ENCODE measurements at regions not wholly inside any gene's neighbourhood (a gene's known extent, or its start where the extent isn't known, plus 50 kb on each side); places are given as distances from the start of the nearest gene placed in this dataset.
"Not testable (repeated sequence)": the region's sequence is repeated elsewhere in the genome, so short reads cannot be mapped to it uniquely, and the experiment has no call there.

DNA sequence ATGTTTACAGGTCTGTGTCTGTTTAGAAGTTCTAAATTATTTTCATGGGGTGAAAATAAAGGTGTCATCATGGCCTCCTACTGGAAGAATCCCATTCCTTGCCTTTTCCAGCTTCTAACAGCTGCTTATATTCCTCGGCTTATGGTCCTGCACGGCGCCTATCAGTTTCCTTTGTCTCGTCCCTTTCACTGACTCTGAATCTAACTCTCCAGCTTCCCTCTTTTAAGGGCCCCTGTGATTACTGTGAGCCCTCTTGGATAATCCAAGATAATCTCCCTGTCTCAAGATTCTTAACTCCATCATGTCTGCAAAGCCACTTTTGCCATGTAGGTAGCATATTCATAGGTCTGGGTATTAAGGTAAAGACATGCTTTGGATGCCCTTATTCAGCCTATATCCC lies 441.0 kb upstream of the ERCC4 start:
- no peak for DNase-seq

DNA sequence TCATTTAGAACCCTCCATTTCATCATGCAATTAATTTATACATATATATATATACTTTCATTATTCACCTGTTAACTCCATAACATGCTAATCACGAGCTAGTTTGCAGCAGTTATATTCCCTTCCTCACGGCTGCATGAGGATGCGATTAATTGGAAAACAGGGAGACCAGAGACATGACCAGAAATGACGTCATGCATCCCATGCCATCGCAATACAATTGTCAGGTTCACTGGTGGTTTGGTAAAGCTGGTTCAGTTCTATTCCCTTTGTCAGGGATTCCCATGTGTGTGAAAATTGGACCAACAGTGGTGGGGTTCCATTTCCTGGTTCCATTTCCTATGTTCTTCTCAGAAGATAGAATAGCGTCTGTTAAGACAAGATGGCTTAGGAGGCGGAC lies 440.4 kb upstream of the ERCC4 start:
- no peak for DNase-seq

DNA sequence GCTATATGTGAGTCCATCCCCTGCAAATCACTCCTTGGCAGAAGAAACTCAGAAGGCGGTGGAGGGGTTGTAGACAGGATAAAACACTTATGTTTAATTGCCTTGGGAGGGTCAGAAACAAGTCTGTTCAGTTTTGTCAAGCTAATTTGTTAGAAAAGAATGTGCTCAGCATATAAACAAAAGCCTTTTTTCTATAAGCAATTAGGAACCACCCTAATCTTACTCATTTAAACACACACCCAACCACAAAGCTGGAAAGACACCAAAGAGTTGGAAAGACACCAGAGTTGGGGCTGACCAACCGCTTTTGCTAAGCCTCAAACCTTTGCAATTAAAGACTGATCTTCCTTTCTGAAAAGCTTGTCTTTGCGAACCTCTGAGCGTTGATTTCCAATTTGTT lies 439.2 kb upstream of the ERCC4 start:
- no peak for DNase-seq

DNA sequence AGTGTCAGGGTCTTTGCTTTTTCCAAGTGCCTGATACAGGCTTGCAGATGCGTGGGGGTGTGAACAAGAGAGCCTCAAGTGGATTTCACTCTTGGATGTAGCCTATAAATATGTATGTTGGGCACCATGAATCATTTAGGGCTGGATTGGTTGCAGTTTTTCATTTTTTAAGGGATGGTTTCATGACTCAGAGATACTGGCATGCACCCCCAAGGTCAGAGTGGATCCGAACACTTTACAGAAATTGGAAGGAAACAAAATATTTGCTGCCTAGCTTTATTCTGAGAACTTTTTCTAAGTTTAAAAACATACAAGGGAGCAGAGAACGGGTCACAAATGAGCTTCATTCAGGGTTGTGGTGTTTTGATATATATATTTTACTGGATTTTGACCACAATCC lies 436.8 kb upstream of the ERCC4 start:
- no peak for DNase-seq

GRCh38 chr16:13489416-13489815 lies 430.5 kb upstream of the ERCC4 start:
- DNase-seq: not testable (repeated sequence)

DNA sequence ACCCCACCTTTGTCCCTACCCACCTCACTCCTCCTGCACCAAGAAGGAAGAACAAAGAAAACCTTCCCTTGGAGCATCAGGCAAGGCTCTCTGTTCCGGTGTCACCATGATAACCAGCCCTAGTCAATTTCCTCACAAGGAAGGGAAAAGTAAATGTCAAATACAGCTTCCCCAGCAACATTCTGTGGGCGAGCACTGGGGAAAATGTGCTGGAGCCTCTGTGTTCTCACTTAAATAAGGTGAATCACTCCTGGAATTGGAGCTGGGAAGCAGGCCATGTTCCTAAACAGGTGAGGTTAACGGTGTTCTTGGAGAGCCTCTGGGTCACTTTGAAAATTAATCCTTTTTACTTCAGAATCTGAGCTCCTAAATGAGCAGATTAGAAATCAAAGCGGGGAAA lies 427.9 kb upstream of the ERCC4 start:
- DNase-seq: no peak

DNA sequence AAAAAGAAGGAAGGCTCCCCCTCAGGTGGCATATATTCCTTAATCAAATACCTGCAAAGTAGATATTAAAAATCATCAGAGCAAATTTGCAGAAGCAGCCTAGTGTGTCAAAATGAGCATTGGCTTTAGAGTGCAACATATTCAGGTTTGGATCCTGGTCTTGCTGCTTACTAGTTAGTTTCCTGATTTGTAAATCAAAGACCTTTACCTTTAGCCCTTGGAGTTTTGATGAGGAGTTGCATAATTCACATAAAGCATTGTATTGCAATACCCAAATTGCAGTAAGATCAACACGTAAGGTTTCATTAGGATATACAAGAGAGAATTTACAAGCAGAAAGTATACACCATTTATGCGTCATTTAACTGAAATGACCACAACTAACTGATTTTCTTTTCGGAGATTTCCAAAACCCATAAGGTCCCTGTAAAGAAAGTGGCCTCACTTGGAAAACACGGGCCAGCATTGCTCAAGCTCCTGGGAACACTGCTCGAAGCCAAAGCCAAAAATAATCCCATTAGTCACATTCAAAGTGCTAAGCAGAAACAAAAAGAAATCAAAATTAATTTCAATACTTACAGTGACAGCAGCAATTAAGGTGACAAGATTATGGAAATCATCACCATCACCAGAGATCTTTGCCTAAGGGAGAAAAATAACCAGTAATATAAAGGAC lies 415.9 kb upstream of the ERCC4 start:
- DNase-seq: no peak

DNA sequence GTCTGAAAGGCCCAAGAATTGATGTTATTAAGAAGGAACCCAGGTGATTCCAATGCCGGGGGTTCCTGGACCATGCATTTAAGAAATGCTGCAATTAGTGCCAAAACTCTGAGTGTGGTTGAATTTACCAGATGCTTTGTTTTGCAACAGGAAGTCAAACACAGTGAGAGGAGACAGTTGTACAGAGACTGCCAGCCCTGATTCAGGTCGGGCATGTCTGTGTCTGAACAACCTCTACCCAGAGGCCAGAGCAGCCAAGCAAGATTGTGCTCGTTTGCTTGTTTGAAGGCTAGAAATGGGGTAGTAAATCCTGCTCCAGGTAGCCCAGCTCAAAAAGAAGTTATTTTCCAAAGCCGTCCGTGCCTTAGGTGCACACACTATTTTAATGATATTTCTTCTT lies 412.4 kb upstream of the ERCC4 start:
- DNase-seq: no peak

DNA sequence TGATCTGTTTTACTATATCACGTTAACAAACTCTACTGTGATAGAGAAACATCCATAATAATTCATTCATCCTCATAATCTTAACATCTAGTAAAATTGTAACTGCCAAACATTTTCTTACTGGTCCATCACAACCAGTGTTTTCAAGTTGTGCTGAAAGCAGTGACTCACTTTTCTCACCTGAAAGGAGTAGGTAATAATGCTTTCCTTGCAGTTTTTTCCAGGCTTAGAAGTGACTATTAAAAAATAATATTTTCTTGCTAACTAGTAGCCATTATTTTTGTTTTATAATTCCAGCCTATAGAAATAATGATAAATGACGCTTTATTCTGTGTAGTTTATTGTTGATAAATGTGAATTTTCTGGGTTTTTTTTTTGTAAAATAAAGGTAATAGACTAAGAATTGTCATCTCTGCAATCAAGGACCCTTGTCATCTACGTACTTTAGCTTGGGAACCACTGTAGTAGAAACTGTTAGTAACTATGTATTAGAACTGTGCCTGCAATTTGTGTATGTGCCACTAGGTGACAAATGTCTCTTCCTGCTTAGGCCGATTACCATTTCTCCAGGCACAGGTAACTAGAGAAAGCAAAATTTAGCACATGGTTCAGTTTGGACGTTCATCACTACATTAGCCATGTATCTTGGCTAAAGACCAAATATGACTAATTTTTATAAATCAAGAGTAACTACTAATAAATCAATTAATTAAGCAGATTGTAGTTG lies 409.4 kb upstream of the ERCC4 start:
- no peak for DNase-seq

DNA sequence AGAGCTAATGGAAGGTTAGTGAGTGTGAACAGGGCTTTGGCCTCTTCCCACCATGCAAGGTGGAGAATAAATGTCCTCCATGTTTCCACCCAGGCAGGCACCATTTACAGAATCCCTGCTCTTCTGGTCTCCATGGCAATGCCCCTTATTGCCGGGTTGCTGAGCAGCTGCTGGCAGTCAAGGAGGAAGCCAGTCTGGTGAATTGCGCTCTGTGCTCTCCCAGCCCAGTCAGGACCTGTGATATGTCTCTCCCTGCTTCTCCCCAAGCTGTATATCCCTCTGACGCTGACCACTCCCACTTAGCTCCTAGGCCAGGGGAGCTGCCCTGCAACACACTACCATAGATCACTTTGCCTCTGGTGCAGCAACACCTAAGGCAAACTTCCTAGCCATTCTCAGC lies 402.1 kb upstream of the ERCC4 start:
- no peak for DNase-seq

GRCh38 chr16:13519871-13520270 lies 400.1 kb upstream of the ERCC4 start:
- DNase-seq: no peak

- DNase-seq: no peak
Measured at GRCh38 chr16:13521356-13521755, 398.6 kb upstream of the ERCC4 start.

- no peak for DNase-seq
Measured at GRCh38 chr16:13527332-13527731, 392.6 kb upstream of the ERCC4 start.

DNA sequence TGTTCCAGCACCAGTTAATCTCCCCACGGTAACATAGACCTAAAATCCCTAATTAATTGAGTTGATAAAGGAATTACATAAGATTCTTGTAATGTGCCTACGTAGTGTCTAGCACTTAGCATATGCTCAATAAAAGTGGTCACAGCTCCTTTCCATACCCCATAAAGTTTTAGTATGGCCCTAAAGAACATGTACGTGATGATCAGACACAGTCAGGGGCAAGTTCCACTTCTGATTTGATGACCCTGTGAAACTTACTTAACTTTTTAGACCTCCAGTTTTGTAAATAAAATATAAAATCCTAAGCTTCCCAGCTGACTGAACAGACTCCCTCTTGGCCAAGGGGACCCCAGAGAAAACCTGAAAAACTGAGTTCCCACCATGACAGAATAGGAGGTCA lies 391.3 kb upstream of the ERCC4 start:
- DNase-seq: no peak

DNA sequence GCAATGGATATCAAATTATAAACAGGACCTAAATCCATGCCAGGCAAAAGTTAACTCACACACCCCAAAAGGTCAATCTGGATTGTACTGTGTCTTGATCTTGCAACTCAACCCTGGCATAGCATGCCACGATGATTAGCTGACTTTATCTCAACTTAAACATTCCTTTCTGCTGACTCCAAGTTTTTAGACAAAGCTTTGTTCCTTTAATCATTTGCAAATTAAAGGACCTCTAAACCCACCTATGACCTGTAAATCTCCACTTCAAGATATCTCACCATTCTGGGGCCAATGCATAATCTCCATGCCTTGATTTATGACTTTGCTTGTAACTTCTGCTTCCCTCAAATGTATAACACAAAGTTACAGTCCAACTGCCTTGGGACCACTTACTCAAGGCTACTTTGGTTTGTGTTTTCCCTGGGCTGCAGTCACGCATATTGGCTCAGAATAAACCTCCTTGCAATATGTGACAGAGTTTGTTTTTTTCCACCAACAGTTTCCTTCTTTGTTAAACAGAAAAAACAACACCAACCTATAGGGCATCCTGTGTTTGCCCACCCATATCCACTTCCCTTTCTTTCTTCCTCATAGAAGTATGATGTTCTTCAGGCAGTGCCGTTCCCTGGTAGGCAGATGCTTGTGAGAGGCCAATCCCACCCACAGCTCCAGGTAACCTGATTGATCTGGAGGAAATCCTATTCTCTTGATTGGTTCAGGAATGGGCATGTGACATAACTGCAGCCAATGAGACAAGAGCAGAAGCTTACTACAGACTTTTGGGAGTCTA lies 390.6 kb upstream of the ERCC4 start:
- DNase-seq: no peak

DNA sequence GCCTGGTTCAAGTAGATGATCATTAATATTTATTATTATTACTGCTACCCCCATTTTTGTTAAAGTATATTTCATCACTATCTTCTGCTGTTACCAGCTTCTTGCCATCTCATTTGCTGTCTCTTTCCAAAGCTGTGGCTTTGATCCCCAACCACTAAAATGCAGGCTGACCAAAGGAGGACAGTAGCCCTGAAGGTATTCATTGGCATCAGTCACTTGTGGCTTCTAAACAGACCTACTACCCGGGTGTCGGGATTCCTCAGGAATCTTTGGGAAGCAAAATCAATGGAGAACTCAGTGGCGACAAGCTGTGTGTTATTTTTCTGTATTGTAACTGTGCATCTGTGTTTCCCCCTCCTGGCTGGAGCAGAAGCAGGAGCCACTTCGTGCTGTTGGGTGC lies 379.2 kb upstream of the ERCC4 start:
- DNase-seq: no peak

- DNase-seq: no peak
Measured at GRCh38 chr16:13542284-13542683, 377.7 kb upstream of the ERCC4 start.

DNA sequence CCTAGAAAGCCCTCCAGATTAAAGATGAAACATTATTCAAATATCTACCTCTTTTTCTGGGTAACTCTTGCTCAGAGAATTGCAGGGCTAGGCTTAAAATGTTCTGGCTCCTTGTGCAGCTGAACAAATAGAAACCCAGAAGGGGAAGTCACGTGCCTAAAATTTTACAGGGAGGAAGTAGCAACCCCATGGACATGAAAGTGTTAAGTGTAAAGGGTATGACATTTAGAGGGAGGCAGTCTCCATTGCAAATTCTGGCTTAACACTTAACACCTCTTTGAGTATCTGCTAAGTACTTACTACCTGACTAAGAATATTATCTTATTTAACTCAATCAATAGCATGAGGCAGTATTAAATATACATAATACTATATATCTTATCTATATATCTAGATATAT lies 376.1 kb upstream of the ERCC4 start:
- no peak for DNase-seq

- DNase-seq: no peak
Measured at GRCh38 chr16:13545271-13545670, 374.7 kb upstream of the ERCC4 start.

GRCh38 chr16:13550254-13550653 lies 369.7 kb upstream of the ERCC4 start:
- no peak for DNase-seq

- DNase-seq: no peak
Measured at GRCh38 chr16:13552062-13552959, 367.6 kb upstream of the ERCC4 start.

GRCh38 chr16:13552960-13553257 lies 367.0 kb upstream of the ERCC4 start:
- DNase-seq: no peak

GRCh38 chr16:13553453-13553985 lies 366.4 kb upstream of the ERCC4 start:
- no peak for DNase-seq

Data from stimulated activated CD4-positive, alpha-beta T cell treated with anti-CD3 and anti-CD28 coated beads, Interleukin-15, amount 100 ng/mL, for 24 hours (primary cell).